Esophagus squamous epithelium (tissue), 5 donors: ENCODE measurements at regions not wholly inside any gene's neighbourhood (a gene's known extent, or its start where the extent isn't known, plus 50 kb on each side); places are given as distances from the start of the nearest gene placed in this dataset.

Source experiments
- DNase-seq: peaks from one replicate; lab custom pipeline; 2025; lab: John Stamatoyannopoulos, UW
- H3K27ac ChIP-seq, 4 donors: fragments of 200-600 bp; sonication (generic); one replicate each; pipeline ENCODE4 v1.5.1; 2016 to 2019; ENCODE audit warnings: mild to moderate bottlenecking in 1 of 4
- H3K27me3 ChIP-seq, 4 donors: fragments of 200-600 bp; sonication (generic); 1 replicate in 3 of 4; 2 replicates in 1 of 4; pipeline versions ENCODE4 v1.5.1 to v1.6.0; 2017 to 2021; ENCODE audit warnings: antibody characterized with exemption in 1 of 4
- H3K36me3 ChIP-seq, 3 donors: fragments of 200-600 bp; sonication (generic); one replicate each; pipeline ENCODE4 v1.5.1; 2016 to 2019
- H3K4me1 ChIP-seq, 3 donors: fragments of 200-600 bp; sonication (generic); one replicate each; pipeline ENCODE4 v1.5.1; 2017 to 2019
- H3K4me3 ChIP-seq, 4 donors: fragments of 200-600 bp; sonication (generic); 1 replicate in 3 of 4; 2 replicates in 1 of 4; pipeline ENCODE4 v1.5.1; 2016 to 2019; ENCODE audit warnings: mild to moderate bottlenecking in 2 of 4, moderate library complexity in 1 of 4
- H3K9me3 ChIP-seq, 3 donors: fragments of 200-600 bp; sonication (generic); one replicate each; pipeline ENCODE4 v1.5.1; 2016 to 2019
- CTCF ChIP-seq, 6 experiments: fragments of 450-650 bp in 4 of 6; fragments of 200-600 bp in 2 of 6; sonication (generic) in 2 of 6; IDR thresholded peaks; one replicate each; pipeline ENCODE4 v1.5.1; 2016 to 2019; ENCODE audit warnings: antibody characterized with exemption in 6 of 6, mild to moderate bottlenecking in 4 of 6, moderate library complexity in 4 of 6
- POLR2A ChIP-seq, 4 donors: fragments of 450-650 bp; IDR thresholded peaks; one replicate each; pipeline ENCODE4 v1.6.1; 2017; ENCODE audit warnings: antibody characterized with exemption in 4 of 4, mild to moderate bottlenecking in 4 of 4, moderate library complexity in 3 of 4
- WGBS, 2 donors: methylation state at CpG; one replicate each; pipeline ENCODE4 v1.1.5; 2018; 5-methylcytosine and 5-hydroxymethylcytosine counted together
- intact Hi-C: fragments of 100-400 bp; cut with DNase I; formaldehyde crosslinking; loops from one replicate; pipeline ENCODE4 v1.15.0; 2022
- donor health status: DM: yes; HTN: yes; CAD: no.

- no peaks in the 10 kb centered on the region for H3K36me3 ChIP-seq
- no peak overlapping the region for H3K4me3 ChIP-seq
- H3K27ac ChIP-seq, result no peak overlapping the region
- intact Hi-C loops, result no loop called here
- no peaks in the 10 kb centered on the region for H3K9me3 ChIP-seq
- no peak for TF ChIP-seq CTCF (IDR thresholded peaks at IDR 0.05)
- no peak for TF ChIP-seq POLR2A (IDR thresholded peaks at IDR 0.05)
- no peak for DNase-seq
- H3K4me1 ChIP-seq, result peaks cover 0 to 14% (median 0%) of the 10 kb centered on the region in 3 donors
- 58 to 73% methylated on average over 10 to 11 of the region's 11 CpGs for WGBS, 2 donors
- no peaks in the 10 kb centered on the region for H3K27me3 ChIP-seq
These were observed 52.7 kb upstream of the ERCC6L2 start for GRCh38 chr9:95822583-95823431.

GRCh38 chr9:95822015-95822414, 53.5 kb upstream of the ERCC6L2 start:
- Histone ChIP-seq H3K4me1 (peaks cover 0 to 14% (median 0%) of the 10 kb centered on the region in 3 donors), H3K4me3 (no peak overlapping the region), H3K9me3 (no peaks in the 10 kb centered on the region), H3K27me3 (no peaks in the 10 kb centered on the region), H3K36me3 (no peaks in the 10 kb centered on the region), H3K27ac (no peak overlapping the region)
- intact Hi-C loops, result no loop called here
- TF ChIP-seq POLR2A (IDR thresholded peaks at IDR 0.05) (no peak), CTCF (IDR thresholded peaks at IDR 0.05) (no peak)
- 88 to 97% methylated on average over 3 of the region's 3 CpGs for WGBS, 2 donors
- no peak for DNase-seq

GRCh38 chr9:95820074-95820473, 55.4 kb upstream of the ERCC6L2 start:
- no peak overlapping the region for H3K27ac ChIP-seq
- peaks cover 0 to 14% (median 0%) of the 10 kb centered on the region in 3 donors for H3K4me1 ChIP-seq
- H3K27me3 ChIP-seq, result no peaks in the 10 kb centered on the region
- TF ChIP-seq CTCF (IDR thresholded peaks at IDR 0.05), result no peak
- no peak for TF ChIP-seq POLR2A (IDR thresholded peaks at IDR 0.05)
- no peaks in the 10 kb centered on the region for H3K9me3 ChIP-seq
- WGBS, 2 donors, result 84 to 95% methylated on average over 8 of the region's 8 CpGs
- no peak for DNase-seq
- H3K4me3 ChIP-seq, result no peak overlapping the region
- H3K36me3 ChIP-seq, result no peaks in the 10 kb centered on the region
- intact Hi-C loops, result no loop called here

GRCh38 chr9:95819636-95820035, 55.9 kb upstream of the ERCC6L2 start:
- intact Hi-C loops, result no loop called here
- Histone ChIP-seq H3K4me3 (no peak overlapping the region), H3K9me3 (no peaks in the 10 kb centered on the region), H3K36me3 (no peaks in the 10 kb centered on the region), H3K27me3 (no peaks in the 10 kb centered on the region), H3K4me1 (peaks cover 0 to 14% (median 0%) of the 10 kb centered on the region in 3 donors), H3K27ac (no peak overlapping the region)
- WGBS, 2 donors, result 82 to 98% methylated on average over 5 to 10 of the region's 10 CpGs
- no peak for DNase-seq
- no peak for TF ChIP-seq CTCF (IDR thresholded peaks at IDR 0.05)
- TF ChIP-seq POLR2A (IDR thresholded peaks at IDR 0.05), result no peak

- no peak overlapping the region for H3K27ac ChIP-seq
- no peak for TF ChIP-seq CTCF (IDR thresholded peaks at IDR 0.05)
- no peak for TF ChIP-seq POLR2A (IDR thresholded peaks at IDR 0.05)
- no peak overlapping the region for H3K4me3 ChIP-seq
- intact Hi-C loops, result no loop called here
- peaks cover 0 to 2% (median 0%) of the 10 kb centered on the region in 3 donors for H3K4me1 ChIP-seq
- no peak for DNase-seq
- H3K9me3 ChIP-seq, result no peaks in the 10 kb centered on the region
- peaks cover 0 to 13% (median 2%) of the 10 kb centered on the region in 3 donors for H3K36me3 ChIP-seq
- H3K27me3 ChIP-seq, result no peaks in the 10 kb centered on the region
- WGBS, 2 donors, result 87 to 93% methylated on average over 6 of the region's 6 CpGs
These were observed 58.3 kb upstream of the ERCC6L2 start for GRCh38 chr9:95817205-95817604.
